ENCODE measurements at regions not wholly inside any gene's neighbourhood (a gene's known extent, or its start where the extent isn't known, plus 50 kb on each side); places are given as distances from the start of the nearest gene placed in this dataset.

GRCh38 chr12:115880238-115880637 is 397.3 kb downstream of the MED13L start:
- no peak for TF ChIP-seq YY1 (IDR thresholded peaks at IDR 0.05; ENCODE audit: insufficient read depth, insufficient read length)
- TF ChIP-seq ZNF274 (IDR thresholded peaks at IDR 0.05; ENCODE audit: low read depth, low read length): no peak

Measured in NT2/D1 (cell line).